ENCODE measurements at regions not wholly inside any gene's neighbourhood (a gene's known extent, or its start where the extent isn't known, plus 50 kb on each side); places are given as distances from the start of the nearest gene placed in this dataset.

DNA sequence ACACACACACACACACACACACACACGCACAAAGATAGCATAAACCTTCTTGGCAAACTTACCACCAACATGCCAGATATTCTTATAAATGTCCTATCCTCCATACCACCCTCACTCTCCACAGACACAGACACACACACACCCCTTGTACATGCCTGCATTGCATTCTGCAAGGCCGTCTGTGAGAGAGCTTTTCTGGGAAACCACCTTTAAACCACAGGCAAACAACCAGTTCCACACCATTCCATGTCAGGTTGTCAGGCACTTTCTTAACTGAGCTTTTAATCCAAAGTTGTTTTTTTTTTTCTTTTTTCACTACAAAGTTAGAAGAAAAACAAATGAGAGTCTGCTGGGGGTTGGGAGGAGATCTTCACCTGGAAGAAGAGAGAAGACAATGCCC lies 221.1 kb downstream of the C1D start:
- no peak for DNase-seq

- no peak for DNase-seq
Observed at GRCh38 chr2:67842375-67842959, 220.3 kb downstream of the C1D start.

DNA sequence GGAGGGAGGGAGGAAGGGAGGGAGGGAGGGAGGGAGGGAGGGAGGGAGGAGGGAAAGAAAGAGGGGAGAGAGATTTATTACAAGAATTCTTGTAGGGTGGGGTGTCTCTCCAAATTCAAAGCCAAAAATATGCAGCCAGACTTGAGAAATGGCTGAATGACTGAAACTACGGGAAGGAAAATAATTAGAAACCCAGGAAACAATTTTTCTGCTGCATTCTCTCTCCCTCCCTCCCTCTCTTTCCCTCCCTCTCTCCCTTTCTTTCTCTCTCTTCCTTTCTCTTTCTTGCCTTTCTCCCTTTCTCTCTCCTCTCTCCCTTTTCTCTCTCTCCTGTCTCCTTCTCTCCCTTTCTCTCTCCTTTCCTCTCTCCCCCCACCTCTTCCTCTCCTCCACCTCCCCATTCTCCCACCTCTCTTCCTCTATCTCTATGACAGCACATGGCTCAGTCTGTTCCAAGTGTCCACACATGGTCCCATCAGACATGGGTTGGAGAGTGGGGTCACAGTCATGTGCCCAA lies 218.7 kb downstream of the C1D start:
- no peak for DNase-seq

DNA sequence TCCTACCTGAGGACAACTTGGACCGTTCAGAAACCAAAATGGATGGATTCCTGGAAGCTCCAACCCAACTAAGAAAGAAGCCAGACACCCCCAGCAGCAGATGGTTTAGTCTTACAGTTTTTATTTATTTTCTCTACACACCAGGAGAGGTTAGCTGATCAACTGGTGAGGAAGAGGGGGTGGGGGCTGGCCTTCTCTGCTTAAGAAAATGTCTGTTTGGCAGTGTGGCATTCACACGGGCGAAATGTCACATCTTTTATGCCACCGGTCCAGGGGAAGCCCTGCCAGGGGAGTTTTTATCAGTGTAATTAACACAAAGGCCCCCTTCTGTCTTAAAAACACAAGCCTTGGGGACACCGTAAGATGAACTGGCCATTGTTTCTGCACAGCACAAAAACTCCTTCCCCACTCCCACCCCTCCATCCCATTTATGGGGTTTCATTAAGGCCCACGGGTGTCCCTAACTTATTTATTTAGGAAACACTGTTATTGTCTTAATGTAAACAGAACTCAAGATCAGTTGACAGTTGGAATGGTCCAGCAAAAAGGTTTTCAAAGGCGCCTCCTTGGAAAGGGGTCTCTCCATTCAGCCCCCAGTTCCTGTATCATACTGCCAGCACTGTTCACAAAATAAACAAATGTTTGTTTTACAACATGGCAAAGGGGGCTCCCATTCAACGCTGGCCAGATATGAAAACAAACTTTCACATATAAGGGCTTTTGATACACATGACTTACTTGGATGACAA lies 217.0 kb downstream of the C1D start:
- no peak for DNase-seq

DNA sequence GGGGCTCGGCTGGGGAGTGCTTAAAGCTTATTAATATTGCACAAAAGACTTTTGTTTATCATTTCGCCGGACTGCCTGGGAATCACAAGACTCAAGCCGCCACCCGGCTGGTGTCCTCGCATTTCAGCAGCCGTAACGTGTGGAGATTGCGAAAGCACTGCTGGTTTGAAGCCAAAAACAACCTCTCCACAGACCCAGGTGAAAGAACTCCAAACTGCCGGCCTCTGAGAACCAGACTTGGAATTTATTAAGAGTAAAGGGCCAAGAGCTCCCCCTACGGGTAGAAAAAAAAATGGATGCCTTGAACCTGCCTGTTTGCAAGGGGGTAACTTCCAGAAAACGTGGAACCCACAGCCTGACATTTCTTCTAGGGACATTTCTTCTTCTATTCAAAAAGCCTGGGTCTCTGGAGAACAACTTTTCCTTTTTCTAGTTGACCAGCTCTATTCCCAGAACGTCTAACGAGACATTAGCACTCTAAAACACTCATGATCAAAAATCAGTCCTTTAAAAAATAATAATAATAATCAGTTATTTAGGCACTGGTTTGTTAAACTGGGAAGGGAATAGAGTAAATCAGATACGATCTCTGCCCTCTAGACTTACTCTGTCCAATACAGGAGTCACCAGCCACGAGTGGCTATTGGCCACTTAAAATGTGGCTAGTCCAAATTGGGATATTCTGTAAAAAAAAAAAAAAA lies 216.3 kb downstream of the C1D start:
- DNase-seq: peak; percentile 2

DNA sequence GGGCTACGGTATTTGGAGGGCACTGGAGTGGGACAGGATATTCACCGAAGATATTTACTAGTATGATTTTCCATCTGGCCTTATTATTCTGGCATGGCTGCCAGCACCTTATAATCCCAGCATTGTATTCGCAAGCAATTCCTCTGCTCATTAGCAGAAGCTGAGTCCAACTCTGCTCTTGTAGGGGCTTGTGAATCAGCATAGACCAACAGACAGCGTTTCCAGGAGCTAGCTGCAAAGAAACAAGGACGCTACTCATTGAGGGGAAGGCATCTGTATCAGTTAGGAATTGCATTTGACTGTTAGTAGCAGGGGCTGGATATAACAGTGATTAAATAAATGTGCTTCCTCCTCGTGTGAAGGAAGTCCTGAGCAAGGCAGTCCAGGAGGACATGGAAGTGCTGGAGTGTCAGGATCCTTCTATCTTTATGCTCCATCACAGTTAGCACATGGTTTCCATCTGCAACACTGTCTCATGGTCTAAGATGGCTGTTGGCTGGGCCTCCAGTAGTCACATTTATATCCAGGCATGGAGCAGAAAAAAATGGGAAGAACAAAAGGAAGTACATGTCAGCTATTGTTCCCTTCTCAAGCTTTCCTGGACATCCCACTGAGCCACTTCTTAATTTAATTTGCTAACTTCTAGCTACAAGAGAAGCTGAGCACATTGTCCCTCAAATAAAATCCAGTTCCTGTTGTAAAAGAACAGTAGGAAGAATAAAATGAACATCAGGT lies 214.1 kb downstream of the C1D start:
- no peak for DNase-seq

DNA sequence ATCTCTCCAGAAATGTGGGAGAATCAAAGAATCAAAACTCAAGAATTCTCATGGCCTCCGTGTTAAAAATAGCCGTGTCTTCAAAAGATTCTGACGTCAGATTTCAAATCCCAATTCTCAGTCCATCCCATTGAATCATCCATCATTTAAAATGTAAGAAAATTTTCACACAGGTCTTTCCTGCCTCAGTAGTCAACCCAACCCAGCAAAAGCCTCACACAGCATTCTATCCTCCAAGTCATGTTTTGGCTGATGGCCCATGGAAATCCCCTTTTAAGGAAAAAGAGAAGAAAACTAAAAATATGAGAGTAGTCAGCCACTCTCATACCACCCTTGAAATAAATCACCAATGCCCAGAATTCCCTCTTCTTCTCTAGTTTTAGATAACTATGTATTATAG lies 211.8 kb downstream of the C1D start:
- no peak for DNase-seq

- no peak for DNase-seq
Observed at GRCh38 chr2:67851956-67852824, 210.6 kb downstream of the C1D start.

DNA sequence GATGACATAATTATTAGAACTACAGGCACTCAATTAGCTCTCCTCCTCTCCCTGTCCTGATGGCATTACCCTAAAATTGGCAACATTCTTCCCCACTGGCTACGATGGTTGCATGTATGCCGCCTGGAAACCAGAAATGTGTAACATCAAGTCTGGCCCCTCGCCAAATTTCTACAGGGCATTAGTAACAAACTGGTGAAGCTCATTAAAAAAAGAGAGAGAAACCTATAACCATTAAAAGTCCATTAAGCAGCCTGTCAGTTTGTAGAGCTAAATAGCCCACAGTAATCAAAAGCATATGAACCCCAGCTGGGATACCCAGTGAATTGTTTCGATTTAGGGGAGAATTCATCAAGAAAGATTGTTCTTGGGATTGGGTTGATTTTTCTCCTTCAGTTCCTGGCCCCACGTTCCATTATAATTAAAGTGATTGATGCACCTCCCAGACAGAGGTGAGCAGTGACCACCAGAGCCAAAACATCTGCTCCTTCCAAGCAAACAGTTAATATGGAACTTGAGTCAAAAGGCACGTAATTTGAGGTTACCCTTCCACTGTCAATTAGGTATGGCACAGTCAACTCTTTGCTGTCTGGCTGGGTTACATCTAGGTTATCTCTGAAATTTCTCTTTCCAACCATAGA lies 208.6 kb downstream of the C1D start:
- DNase-seq: no peak

DNA sequence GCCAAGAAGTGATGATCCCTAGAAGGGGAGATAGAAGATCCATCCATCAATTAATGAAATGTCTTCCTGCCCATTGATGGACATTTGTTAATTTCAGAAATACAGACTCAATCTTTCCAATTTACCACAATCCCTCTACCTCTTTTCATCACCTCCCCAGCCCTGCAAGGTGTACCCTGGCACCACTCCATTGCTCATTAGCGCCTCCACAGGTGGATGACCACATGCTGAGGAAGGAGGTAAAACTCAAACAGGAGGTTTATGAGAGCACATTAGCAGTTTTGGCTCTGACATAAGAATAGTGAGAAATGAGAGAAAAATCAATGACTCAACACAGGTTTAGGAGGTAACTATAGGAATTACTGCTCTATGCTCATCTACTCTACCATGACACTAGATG lies 208.0 kb downstream of the C1D start:
- DNase-seq: no peak

- DNase-seq: no peak
Observed at GRCh38 chr2:67856866-67857265, 205.9 kb downstream of the C1D start.

DNA sequence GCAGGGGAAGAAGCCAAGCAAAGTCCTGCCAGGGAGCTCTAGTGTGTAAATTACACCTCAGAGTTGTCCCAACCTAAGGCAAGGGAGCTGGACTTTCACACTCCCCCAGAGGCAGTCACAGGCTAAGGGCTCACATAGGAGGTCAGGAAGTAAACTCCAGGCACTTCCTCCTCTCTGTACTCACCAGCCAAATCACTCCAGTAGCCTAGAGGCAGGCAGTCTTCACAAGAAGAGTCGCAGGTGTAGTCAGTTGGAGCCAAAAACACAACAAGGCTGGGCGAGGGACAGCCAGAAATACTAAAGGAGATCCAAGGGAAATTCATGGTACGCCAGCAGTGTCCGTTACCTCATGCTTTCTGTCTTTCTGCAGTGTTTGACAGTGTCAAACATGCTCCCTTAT lies 205.0 kb downstream of the C1D start:
- no peak for DNase-seq

GRCh38 chr2:67858886-67859285 lies 203.9 kb downstream of the C1D start:
- DNase-seq: no peak

DNA sequence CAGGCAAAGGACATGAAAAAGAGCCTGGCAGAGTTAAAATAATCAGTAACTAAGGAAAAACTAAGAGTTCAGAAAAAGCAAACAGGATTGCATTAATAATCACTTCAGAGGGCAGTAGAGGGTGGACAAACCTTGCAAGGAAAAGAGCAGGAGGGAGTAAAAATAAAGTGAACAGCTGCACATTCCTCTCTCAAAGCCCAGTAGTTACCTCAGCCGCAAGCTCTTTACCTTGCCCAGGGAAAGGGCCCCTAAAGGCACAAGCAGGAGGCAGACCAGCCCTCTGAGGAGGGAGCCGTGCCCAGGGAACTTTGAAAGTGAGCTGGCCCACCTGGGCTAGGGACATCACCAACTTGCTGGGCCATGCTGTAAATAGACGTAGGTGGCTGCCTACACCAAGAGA lies 196.9 kb downstream of the C1D start:
- DNase-seq: no peak

DNA sequence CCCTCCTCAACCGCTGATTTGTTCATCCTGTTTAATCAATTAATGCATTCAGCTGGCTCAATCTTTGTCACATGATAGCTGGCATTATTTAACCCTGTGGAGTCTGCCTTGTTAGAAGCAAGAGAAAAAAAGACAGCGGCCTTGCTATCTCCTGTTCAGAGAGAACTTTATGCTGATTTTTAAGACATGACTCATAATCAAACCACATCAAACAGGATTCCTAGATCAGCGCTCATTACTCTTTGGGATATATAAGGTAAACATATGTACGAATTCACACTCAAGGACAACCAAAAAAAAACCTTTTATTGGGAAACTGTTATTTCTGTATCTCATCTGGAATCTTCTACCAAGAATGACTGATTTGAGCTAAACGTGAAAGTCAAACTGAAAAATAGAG lies 195.1 kb downstream of the C1D start:
- DNase-seq: no peak

DNA sequence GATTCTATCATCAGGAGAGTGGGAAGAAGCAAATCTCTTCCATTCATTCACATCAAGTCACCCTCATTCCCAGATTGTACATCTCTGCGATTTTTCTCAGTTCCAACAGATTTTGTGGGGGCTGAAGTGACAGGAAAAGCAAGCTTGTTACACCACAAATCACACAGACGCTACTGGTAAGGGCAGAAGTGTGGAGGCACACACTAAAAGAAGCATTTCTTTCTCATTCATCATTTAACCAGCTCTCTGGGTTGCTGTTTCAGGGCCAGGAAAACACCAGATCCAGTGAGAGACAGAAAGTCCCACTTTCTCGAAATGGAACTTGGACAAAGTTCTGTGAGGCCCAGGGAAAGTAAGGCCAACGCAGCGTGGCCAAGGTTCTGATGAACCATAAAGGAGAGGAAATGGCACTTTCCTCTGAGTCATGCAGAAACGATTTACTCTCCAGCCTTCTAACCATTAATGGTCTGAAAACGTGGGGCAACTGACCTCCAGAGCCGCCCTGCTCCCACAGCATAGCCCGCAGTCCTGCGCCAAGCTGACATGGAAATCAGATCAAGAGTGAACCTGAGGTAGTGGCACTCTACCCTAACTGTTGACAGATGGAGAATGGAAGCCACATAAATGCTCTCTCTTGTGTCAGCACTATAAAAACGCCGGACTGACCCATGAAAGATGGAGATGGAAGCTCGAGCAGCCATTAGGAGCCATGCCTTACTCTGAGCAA lies 191.0 kb downstream of the C1D start:
- no peak for DNase-seq

- DNase-seq: no peak
Observed at GRCh38 chr2:67872481-67872880, 190.3 kb downstream of the C1D start.

DNA sequence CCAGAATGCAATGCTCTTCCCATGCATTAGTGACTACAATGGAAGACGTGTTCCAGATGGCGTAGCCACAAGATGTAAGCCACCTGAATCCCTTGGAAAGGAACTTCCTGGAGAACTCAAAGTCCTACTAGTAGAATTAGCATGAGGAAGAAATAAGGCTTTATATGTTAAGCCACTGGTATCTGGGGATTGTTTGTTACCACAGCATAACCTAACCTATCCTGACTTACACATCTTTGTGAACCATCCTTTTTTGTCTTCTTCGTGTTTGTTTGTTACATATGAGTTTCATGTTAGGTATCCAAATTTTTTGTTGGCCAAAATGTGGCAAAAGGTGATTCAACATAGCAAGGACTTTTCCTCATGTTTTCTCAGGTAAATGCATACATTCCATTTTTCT lies 188.9 kb downstream of the C1D start:
- no peak for DNase-seq

DNA sequence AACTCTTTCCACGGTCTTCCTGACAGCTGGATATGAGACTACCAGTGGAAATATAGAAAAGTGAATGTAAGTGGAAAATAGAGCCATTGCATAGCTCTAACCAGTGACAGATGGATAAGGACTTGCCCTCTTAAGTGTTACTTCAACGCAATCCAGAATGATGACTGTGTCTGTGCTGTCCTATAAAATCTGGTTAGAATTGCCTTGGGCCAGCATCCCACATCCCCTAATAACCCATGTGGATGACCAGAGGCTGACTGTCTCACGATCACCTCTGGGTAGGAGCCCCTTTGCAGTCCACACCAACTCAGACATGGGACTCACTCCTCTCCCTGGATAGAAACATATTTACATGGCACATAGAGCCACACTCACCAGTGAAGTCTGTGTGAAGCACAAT lies 186.6 kb downstream of the C1D start:
- DNase-seq: no peak

GRCh38 chr2:67877301-67877700 lies 185.5 kb downstream of the C1D start:
- no peak for DNase-seq

GRCh38 chr2:67878743-67879142 lies 184.1 kb downstream of the C1D start:
- no peak for DNase-seq

Measured in stimulated activated CD4-positive, alpha-beta T cell treated with anti-CD3 and anti-CD28 coated beads, Interleukin-12 subunit alpha, Interleukin-12 subunit beta, amount 100 ng/mL, for 4 hours (primary cell).